PFSK-1 (cell line): ENCODE measurements at regions not wholly inside any gene's neighbourhood (a gene's known extent, or its start where the extent isn't known, plus 50 kb on each side); places are given as distances from the start of the nearest gene placed in this dataset.

Experiments
- FOXP2 ChIP-seq: optimal IDR thresholded peaks from 2 replicates; pipeline ENCODE3; 2011; ENCODE audit warnings: borderline replicate concordance, control low read depth, inconsistent platforms; ENCODE audit not compliant: insufficient read depth; ENCODE audit errors: extremely low read length, extremely low read depth
- POLR2AphosphoS5 ChIP-seq: IDR thresholded peaks from 2 replicates; pipeline ENCODE4 v1.6.1; 2012; ENCODE audit warnings: low read depth, mild to moderate bottlenecking, control low read depth, low read length, moderate library complexity
- SIN3A ChIP-seq: IDR thresholded peaks from 2 replicates; pipeline ENCODE4 v1.6.1; 2012; ENCODE audit warnings: mild to moderate bottlenecking, low read length, moderate library complexity, borderline replicate concordance; ENCODE audit not compliant: insufficient read depth
- TAF1 ChIP-seq: IDR thresholded peaks from 2 replicates; pipeline ENCODE4 v1.6.1; 2012; ENCODE audit warnings: low read length, control low read depth, borderline replicate concordance; ENCODE audit not compliant: insufficient read depth
- TF ChIP-seq, protein P1 (sequence below), 2 experiments: IDR thresholded peaks; 2 replicates each; pipeline versions ENCODE4 v1.6.1 to v1.8.0; 2011 to 2012; ENCODE audit warnings: low read depth in 2 of 2, low read length in 2 of 2, control low read depth in 1 of 2, inconsistent platforms in 1 of 2, mild to moderate bottlenecking in 1 of 2, moderate library complexity in 1 of 2; ENCODE audit not compliant: insufficient read depth in 1 of 2

DNA sequence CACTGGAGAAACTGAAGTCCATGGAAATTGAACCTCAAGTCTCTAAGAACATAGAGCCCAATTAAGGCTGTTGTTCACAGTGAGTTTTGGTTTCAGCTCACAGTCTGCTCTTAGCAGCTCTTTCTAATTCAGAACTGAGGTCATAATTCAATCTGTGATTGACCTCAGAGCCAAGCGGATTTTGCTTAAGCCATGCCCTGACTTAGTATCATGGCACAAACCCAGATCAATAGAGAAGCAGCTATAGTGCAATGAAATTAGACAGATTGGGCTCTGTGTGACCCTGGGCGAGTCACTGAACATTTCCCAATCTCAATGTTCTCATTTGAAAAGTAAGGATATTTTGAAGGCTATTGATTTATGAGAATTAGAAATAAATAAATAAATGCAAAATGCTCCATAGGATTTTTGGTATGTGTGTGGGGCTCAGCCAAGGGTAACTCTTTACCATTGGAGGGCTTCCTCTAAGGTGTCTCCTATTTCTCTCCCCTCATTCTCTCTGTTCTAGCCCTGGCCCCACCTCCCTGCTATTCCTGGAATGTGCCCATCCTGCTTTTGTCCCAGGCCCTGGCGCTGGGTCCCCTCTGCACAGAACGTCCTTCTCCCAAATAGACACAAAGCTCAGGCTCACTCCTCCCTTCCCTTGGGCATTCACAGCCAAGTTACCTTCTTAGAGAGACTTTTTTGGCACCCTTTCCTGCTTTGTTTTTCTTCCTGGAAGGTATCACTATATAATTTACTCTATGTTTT lies 239.6 kb downstream of the LPIN1 start:
- TF ChIP-seq SIN3A (no peak), TAF1 (no peak)

DNA sequence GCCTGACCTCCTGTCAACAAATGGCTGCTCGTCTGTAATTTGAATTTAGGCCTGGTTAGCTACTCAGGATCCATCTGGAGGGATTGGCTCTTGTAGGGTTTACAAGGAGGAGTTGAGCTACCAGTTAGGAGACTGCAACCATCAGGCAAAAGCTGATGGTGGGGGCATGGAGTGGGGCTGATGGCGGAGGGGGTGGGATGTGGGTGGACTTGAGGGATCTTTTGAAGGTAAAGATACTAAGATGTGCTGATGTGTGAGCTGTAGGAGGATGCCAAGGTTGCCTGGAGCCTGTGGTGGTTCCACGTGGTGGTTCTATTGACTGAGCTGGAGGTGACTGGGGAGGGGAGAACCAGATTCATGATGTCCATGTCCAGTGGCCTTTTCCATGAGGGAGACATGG lies 240.7 kb downstream of the LPIN1 start:
- no peak for TF ChIP-seq FOXP2
- TF ChIP-seq TAF1 = no peak
- no peak for TF ChIP-seq POLR2AphosphoS5
- TF ChIP-seq SIN3A = no peak
- TF ChIP-seq, protein P1, sequence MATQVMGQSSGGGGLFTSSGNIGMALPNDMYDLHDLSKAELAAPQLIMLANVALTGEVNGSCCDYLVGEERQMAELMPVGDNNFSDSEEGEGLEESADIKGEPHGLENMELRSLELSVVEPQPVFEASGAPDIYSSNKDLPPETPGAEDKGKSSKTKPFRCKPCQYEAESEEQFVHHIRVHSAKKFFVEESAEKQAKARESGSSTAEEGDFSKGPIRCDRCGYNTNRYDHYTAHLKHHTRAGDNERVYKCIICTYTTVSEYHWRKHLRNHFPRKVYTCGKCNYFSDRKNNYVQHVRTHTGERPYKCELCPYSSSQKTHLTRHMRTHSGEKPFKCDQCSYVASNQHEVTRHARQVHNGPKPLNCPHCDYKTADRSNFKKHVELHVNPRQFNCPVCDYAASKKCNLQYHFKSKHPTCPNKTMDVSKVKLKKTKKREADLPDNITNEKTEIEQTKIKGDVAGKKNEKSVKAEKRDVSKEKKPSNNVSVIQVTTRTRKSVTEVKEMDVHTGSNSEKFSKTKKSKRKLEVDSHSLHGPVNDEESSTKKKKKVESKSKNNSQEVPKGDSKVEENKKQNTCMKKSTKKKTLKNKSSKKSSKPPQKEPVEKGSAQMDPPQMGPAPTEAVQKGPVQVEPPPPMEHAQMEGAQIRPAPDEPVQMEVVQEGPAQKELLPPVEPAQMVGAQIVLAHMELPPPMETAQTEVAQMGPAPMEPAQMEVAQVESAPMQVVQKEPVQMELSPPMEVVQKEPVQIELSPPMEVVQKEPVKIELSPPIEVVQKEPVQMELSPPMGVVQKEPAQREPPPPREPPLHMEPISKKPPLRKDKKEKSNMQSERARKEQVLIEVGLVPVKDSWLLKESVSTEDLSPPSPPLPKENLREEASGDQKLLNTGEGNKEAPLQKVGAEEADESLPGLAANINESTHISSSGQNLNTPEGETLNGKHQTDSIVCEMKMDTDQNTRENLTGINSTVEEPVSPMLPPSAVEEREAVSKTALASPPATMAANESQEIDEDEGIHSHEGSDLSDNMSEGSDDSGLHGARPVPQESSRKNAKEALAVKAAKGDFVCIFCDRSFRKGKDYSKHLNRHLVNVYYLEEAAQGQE (IDR thresholded peaks at IDR 0.05; ENCODE audit: insufficient read depth in 1 of 2, low read depth in 2 of 2, low read length in 2 of 2) = no peak

- TF ChIP-seq POLR2AphosphoS5 (no peak), FOXP2 (no peak), SIN3A (no peak), TAF1 (no peak)
- TF ChIP-seq, protein P1 (IDR thresholded peaks at IDR 0.05; ENCODE audit: insufficient read depth in 1 of 2, low read depth in 2 of 2, low read length in 2 of 2) = no peak
Measured at GRCh38 chr2:11988691-11989353, 242.4 kb downstream of the LPIN1 start.

DNA sequence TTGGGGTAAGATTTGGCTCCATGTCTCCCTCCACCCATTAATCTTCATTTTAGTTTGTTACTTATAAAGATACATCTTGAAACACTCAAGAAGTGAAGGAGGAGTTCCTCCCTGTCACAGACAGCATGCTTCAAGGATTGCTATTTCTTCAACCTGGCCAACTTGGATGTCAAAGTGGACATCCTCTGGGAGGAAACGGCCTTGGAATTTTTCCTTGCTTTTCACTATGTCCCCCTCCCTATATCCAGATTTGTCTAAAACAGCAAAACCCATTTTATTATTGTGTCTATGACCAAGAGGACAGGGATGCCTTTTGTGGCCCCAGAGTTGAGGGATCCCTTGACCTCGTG lies 242.9 kb downstream of the LPIN1 start:
- no peak for TF ChIP-seq FOXP2
- TF ChIP-seq POLR2AphosphoS5 = no peak
- no peak for TF ChIP-seq SIN3A
- TF ChIP-seq, protein P1 (IDR thresholded peaks at IDR 0.05; ENCODE audit: insufficient read depth in 1 of 2, low read depth in 2 of 2, low read length in 2 of 2) = no peak
- no peak for TF ChIP-seq TAF1

- TF ChIP-seq POLR2AphosphoS5 = no peak
- TF ChIP-seq, protein P1 (IDR thresholded peaks at IDR 0.05; ENCODE audit: insufficient read depth in 1 of 2, low read depth in 2 of 2, low read length in 2 of 2) = no peak
- TF ChIP-seq TAF1 = no peak
- TF ChIP-seq SIN3A = no peak
- no peak for TF ChIP-seq FOXP2
Measured at GRCh38 chr2:11990576-11990975, 244.1 kb downstream of the LPIN1 start.
